Stimulated activated CD4-positive, alpha-beta T cell treated with anti-CD3 and anti-CD28 coated beads, Interleukin-2, amount 100 ng/mL, for 4 hours (primary cell): ENCODE measurements at regions not wholly inside any gene's neighbourhood (a gene's known extent, or its start where the extent isn't known, plus 50 kb on each side); places are given as distances from the start of the nearest gene placed in this dataset.

Source experiments
- DNase-seq: peaks from one replicate; pipeline ENCODE4 v3.0.0-alpha.2; 2020; ENCODE audit warnings: low read depth

DNA sequence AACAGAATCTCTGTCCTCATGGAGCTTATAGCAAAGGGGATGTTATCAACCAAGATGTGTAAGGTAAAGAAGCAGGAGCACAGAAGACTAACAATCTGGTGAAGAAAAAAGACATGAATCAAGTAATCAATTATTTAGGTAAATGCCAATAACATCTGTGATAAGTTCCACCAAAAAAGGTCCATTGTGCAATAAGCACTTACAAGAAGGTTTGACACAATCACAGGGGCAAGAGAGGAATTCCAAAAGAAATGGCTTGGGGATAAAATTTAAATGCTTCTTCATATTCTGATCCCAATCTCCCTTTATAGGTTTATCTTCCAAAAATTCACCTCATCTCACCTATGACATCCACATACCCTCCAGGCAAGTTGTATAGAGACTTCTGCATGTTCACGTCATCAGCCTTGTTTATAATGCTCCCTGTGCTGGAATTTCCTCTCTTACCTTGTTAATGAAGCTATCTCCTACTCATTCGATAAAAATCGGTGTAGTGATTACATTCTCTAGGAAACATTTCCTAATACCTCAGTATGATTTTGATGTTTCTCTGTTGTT is 53.6 kb upstream of the DPT start:
- DNase-seq: no peak

DNA sequence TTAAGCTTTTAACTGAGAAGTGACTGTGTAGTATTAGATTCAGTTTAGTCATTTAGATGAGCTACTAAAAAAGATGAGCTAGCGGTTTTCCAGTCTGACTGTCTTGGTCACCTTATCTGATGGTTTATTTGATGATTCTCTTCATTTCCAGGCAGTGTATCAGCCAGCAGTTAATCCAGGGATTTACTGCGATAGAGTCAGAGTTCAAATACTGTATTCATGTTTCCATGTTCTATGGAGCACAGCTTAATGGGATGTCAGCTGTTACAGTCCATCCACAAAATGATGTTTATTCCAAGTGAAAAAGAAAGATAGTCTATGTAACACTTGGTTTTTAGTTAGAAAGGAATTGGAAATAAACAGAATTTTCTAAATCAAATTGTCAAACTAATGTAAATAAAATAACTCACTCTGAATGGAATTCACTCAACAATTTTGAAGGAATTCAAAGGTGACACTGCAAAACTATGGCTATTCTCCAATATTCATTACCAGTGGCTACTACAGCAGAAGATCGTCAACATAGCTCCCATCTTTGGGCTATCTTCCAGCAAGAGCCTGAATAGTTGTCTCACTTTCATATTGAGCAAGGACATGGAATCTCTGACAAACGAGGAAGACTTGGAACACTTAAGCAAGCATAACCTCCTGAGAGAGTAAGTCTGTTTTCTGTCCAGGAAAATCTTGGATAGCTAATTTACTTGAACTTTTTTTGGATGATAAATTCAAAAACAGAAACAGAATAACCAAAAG is 54.6 kb upstream of the DPT start:
- no peak for DNase-seq

- no peak for DNase-seq
Observed at GRCh38 chr1:168786476-168787330, 57.7 kb upstream of the DPT start.

DNA sequence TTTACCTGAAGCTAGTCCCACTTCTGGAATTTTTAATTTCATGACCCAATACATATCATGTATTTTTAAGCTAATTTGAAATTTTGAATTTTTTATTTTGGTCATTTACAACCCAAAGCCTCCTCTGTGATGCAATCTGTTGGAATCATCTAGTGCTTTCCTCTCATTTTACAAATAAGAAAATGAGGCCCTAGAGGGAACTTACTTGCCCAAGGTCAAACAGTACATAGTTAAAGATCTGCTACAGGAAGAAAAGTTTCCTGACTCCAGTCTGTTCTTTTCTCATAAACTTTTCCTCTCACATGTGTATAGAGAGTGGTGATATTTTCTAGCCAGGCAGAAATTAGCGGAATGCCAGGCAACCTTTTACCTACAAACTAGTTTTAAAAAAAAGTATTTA is 59.3 kb upstream of the DPT start:
- DNase-seq: no peak

DNA sequence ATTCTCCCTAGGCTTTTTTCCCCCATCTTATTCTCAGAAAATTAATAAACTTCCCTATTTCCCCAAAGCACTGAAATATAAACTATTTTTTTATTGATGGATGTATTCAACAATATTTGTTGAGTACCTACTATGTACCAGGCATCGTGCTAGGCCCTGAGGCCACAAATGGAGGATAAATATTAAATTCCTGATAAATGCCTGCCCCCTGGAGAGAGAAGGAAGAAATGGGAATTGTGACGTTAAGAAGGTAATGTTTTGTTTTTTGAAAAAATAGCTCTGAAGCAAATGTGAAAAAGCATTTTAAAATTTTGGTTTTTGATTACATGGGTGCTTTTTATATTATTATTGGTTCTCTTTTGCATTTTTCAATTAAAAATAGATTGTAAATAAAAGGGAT is 60.5 kb upstream of the DPT start:
- no peak for DNase-seq

- DNase-seq: no peak
Observed at GRCh38 chr1:168792142-168792541, 63.1 kb upstream of the DPT start.

DNA sequence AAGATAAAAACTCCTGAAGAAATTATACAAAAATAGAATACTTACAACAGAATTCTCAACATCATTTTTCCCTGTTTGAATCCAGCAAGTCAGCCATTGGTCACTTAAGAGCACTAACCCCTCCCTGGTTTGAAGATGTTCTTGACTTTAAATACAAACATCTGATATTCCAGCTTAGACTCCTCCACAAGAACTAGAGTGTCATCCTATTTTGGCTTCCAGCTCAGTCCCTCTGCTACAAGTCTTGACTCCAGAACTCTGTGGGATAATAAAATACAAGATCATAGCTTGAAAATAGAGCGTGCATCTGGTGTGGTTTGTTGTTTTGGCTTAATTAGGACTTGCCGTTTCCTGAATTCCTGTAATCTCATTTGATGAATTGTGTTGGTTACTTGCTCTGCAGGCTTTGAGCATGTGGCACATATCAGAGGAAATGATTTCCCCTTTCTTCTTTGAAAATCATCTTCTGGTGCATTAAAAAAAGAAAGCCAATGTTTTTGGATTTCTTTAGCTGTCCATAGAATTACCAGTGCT is 63.7 kb upstream of the DPT start:
- no peak for DNase-seq

DNA sequence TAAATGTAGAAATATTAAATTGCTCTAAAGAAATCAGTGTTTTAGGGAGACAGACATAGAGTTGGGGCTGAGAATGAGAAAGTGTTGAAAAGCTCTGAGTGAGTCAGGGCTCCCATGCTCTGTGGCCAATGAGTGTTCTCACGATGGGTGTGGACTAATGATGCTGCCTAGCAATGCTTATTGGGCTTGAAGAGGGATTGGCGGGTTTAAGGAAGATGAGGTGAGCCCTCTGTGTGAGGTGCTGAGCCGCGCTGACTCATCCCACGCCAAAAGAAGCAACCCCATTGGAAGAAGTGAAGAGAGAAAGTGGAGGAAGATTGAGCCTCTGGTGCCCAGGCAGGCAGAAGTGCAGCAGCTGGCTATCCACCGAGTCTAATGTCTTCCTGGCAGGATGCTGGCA is 65.1 kb upstream of the DPT start:
- DNase-seq: no peak

GRCh38 chr1:168795681-168796080 is 66.7 kb upstream of the DPT start:
- no peak for DNase-seq

DNA sequence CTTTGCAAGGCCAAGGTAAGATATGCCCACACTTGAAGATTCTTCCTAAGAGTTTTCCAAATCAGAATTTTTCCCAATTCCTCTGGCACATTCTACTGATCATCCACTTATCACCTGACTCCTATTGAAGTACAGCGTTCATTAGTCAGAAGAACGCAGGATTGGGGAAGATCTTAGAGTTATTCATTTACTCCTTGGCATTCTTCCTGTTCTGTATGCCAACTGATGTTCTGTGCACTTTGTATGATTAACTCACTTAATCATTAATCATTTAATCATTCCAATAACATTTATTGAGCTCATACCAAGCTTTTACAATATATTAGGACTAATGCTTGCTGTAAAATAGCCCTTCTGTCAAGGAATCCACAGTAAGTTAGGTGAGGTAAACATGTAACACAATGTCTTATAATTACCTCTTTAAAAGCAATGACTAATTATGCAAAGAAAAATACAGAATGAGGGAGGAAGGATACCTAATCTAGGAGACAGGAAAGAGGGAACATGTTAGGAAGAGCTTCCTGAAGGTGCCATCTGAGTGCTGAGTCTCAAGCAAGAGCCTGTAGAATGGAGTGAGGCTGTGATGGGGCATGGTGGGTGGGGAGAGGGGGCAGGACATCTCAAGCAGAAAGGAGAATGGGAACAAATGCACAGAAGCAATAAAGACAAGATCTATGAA is 71.1 kb upstream of the DPT start:
- no peak for DNase-seq

- DNase-seq: no peak
Observed at GRCh38 chr1:168801032-168801745, 72.2 kb upstream of the DPT start.

GRCh38 chr1:168803806-168804510 is 75.0 kb upstream of the DPT start:
- DNase-seq: no peak

DNA sequence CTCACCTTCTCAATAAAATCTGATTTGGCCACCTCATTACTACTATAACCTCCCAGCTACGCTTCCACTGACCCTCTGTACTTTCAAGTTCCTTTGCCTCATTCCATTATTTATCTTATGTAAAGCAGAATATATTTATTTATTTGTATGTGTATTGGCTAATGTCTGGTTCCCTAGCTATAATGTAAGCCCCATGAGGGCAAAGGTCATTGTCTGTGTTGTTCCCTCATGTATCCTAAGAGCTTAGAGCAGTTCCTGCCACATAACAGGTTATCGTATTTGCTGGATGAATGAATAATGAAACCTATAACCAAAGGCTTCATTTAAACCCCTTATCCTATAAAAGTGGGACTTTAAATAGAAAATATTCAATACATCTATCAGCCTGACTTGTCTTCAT is 77.9 kb upstream of the DPT start:
- DNase-seq: no peak

GRCh38 chr1:168811176-168811575 is 82.2 kb upstream of the DPT start:
- no peak for DNase-seq

DNA sequence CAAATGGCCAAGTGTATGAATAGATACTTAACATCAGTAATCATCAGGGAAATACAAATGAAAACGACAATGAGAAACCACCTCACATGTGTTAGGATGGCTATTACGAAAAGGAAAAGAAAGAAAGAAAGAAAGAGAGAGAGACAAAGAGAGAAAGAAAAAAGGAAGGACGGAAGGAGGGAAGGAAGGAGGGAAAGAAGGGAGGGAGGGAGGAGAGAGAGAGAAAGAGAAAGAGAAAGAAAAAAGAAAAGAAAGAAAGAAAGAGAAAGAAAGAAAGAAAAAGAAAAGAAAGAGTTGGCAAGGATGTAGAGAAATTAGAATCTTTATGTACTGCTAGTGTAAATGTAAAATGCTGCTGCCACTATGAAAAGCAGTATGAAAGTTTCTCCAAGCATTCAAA is 90.7 kb upstream of the DPT start:
- no peak for DNase-seq

DNA sequence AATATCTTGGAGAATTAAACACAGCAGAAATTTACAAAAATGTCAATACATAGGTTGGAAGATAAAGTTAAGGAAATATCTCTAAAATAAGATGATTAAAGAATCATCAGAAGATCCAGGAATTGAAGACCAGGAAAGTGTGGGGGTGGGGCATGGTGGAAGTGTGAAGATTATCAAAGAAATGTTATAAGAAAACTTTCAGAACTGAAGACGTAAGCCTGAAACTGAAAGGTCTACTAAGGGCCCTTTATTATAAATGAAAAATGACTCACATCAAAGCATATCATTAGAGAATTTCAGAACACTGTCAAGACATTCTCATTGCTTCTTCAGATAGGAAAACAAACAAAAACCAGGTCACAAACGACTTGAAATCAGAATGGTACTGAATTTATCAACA is 92.4 kb upstream of the DPT start:
- DNase-seq: no peak

DNA sequence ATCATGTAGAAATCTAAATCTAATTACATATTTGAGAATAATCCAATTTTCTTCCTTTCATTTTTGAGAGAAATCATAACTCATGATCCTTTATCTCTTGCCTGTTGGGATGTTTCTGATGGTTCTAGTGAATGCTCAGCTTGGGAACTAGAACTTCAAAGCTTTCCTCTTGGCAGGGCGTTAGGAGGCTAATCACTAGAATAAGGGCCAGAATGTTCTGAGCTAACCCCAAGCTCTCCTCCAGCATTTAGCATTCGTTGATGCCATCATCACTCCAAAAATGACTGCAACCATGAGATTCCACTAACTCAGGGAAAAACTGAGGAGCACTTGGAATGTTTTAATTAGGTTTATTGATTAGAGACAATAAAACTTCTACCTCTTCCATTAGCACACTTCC is 93.9 kb upstream of the DPT start:
- DNase-seq: no peak

- no peak for DNase-seq
Observed at GRCh38 chr1:168823988-168824387, 95.0 kb upstream of the DPT start.

DNA sequence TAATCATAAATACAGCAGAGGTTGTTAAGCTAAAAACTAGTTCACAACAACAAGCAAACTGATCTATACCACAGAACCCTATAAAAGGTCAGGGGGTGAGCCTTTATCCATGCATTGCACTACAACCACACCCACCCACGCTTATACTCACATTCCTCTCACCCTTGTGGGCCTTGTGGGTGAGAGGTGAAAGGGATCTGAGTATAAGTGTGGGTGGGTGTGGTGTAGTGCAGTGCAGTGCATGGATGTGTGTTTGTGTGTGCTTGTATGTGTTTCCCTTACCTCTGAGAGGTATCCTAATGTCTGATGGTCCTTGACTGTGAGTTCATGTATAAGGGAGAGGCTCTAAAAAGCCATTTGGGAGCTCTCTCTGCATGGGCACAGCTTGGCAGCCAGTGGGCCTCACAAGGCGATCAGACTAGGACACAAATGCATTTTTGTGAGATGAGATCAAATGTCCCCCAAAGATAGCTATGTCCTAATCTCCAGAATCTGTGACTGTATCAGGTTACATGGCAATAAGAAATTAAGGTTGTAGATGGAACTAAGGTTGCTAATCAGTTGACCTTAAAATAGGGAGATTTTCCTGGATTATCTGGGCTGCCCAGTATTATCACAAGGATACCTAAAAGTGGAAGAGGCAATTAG is 95.5 kb upstream of the DPT start:
- DNase-seq: no peak

DNA sequence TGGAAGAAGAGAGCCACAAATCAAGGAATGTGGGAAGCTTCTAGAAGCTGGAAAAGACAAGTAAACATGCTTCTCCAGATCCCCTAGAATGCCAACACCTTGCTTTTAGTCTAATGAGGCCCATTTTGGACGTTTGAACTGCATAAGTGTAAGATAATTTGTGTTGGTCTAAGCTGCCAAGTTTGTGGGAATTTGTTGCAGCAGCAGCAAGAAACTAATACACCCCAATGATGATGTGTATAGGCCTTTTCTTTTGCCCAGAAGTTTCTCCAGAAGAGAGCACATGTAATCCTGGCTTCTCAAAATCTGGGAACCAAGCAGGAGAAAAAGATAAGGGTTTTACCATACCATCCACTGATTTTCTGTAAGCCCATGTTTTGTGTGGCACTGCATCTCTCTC is 96.1 kb upstream of the DPT start:
- no peak for DNase-seq

GRCh38 chr1:168825820-168826219 is 96.8 kb upstream of the DPT start:
- DNase-seq: no peak
